ENCODE measurements at regions not wholly inside any gene's neighbourhood (a gene's known extent, or its start where the extent isn't known, plus 50 kb on each side); places are given as distances from the start of the nearest gene placed in this dataset.

- DNase-seq (ENCODE audit: extremely low read depth, low read depth) = no peak
- TF ChIP-seq CTCF (IDR thresholded peaks at IDR 0.05; ENCODE audit: low read depth, low read length) = no peak
Observed at GRCh38 chr5:58099257-58099656, 360.6 kb downstream of the PLK2 start.

- no peak for TF ChIP-seq CTCF (IDR thresholded peaks at IDR 0.05; ENCODE audit: low read depth, low read length)
- DNase-seq (ENCODE audit: extremely low read depth, low read depth) = no peak
Observed at GRCh38 chr5:58094031-58094430, 365.9 kb downstream of the PLK2 start.

- no peak for TF ChIP-seq CTCF (IDR thresholded peaks at IDR 0.05; ENCODE audit: low read depth, low read length)
Observed at GRCh38 chr5:58090704-58091103, 369.2 kb downstream of the PLK2 start.

GRCh38 chr5:58088941-58089340 is 370.9 kb downstream of the PLK2 start:
- TF ChIP-seq CTCF (IDR thresholded peaks at IDR 0.05; ENCODE audit: low read depth, low read length) = no peak
- DNase-seq (ENCODE audit: extremely low read depth, low read depth) = no peak

More at GRCh38 chr5:58090704-58091103, 369.2 kb downstream of the PLK2 start:
- no peak for DNase-seq (ENCODE audit: extremely low read depth, low read depth)

- no peak for TF ChIP-seq CTCF (IDR thresholded peaks at IDR 0.05; ENCODE audit: low read depth, low read length)
- no peak for DNase-seq (ENCODE audit: extremely low read depth, low read depth)
Observed at GRCh38 chr5:58087905-58088304, 372.0 kb downstream of the PLK2 start.

GRCh38 chr5:58087123-58087522 is 372.8 kb downstream of the PLK2 start:
- no peak for DNase-seq (ENCODE audit: extremely low read depth, low read depth)
- TF ChIP-seq CTCF (IDR thresholded peaks at IDR 0.05; ENCODE audit: low read depth, low read length) = no peak

- no peak for TF ChIP-seq CTCF (IDR thresholded peaks at IDR 0.05; ENCODE audit: low read depth, low read length)
- DNase-seq (ENCODE audit: extremely low read depth, low read depth) = no peak
Observed at GRCh38 chr5:58085800-58086199, 374.1 kb downstream of the PLK2 start.

Measured in AG09319 (cell line).